HCEC 1CT (cell line): ENCODE measurements at regions not wholly inside any gene's neighbourhood (a gene's known extent, or its start where the extent isn't known, plus 50 kb on each side); places are given as distances from the start of the nearest gene placed in this dataset.
"Not testable (repeated sequence)": the region's sequence is repeated elsewhere in the genome, so short reads cannot be mapped to it uniquely, and the experiment has no call there.

Experiments used
- DNase-seq: peaks from one replicate; pipeline ENCODE4 v3.0.0-alpha.2; 2017

GRCh38 chr6:82517896-82518295 is 154.3 kb downstream of the TPBG start:
- not testable (repeated sequence) for DNase-seq

GRCh38 chr6:82521369-82521768 is 157.8 kb downstream of the TPBG start:
- no peak for DNase-seq

GRCh38 chr6:82521861-82522260 is 158.2 kb downstream of the TPBG start:
- no peak for DNase-seq

GRCh38 chr6:82524031-82524430 is 160.4 kb downstream of the TPBG start:
- DNase-seq = no peak

GRCh38 chr6:82525775-82526495 is 162.3 kb downstream of the TPBG start:
- no peak for DNase-seq

- DNase-seq = not testable (repeated sequence)
Observed at GRCh38 chr6:82529960-82530460, 166.4 kb downstream of the TPBG start.

- DNase-seq = no peak
Observed at GRCh38 chr6:82534876-82535275, 171.3 kb downstream of the TPBG start.

GRCh38 chr6:82549480-82549879 is 185.9 kb downstream of the TPBG start:
- DNase-seq = not testable (repeated sequence)

GRCh38 chr6:82551311-82551710 is 187.7 kb downstream of the TPBG start:
- DNase-seq = not testable (repeated sequence)

- no peak for DNase-seq
Observed at GRCh38 chr6:82551831-82552230, 188.2 kb downstream of the TPBG start.

GRCh38 chr6:82553863-82554531 is 190.4 kb downstream of the TPBG start:
- no peak for DNase-seq

GRCh38 chr6:82554666-82555065 is 191.0 kb downstream of the TPBG start:
- DNase-seq = peak; percentile 49

- DNase-seq = peak; percentile 87
Observed at GRCh38 chr6:82555801-82556200, 192.2 kb downstream of the TPBG start.

- not testable (repeated sequence) for DNase-seq
Observed at GRCh38 chr6:82558531-82558930, 194.9 kb downstream of the TPBG start.

GRCh38 chr6:82567621-82568020 is 204.0 kb downstream of the TPBG start:
- no peak for DNase-seq

- no peak for DNase-seq
Observed at GRCh38 chr6:82568290-82568993, 204.8 kb downstream of the TPBG start.

GRCh38 chr6:82569022-82569421 is 205.4 kb downstream of the TPBG start:
- no peak for DNase-seq

GRCh38 chr6:82570083-82570482 is 206.5 kb downstream of the TPBG start:
- no peak for DNase-seq

GRCh38 chr6:82571455-82571854 is 207.8 kb downstream of the TPBG start:
- DNase-seq = no peak

GRCh38 chr6:82573254-82573972 is 209.8 kb downstream of the TPBG start:
- no peak for DNase-seq

GRCh38 chr6:82576284-82576683 is 212.7 kb downstream of the TPBG start:
- DNase-seq = no peak

GRCh38 chr6:82584194-82584695 is 220.6 kb downstream of the TPBG start:
- no peak for DNase-seq

- no peak for DNase-seq
Observed at GRCh38 chr6:82584856-82585255, 221.2 kb downstream of the TPBG start.
